GM18508 (cell line): ENCODE measurements at regions not wholly inside any gene's neighbourhood (a gene's known extent, or its start where the extent isn't known, plus 50 kb on each side); places are given as distances from the start of the nearest gene placed in this dataset.

Experiments used
- ATAC-seq: cut with Tn5 transposase; IDR thresholded peaks from one replicate; pipeline ENCODE4 v1.9.1; 2021; ENCODE audit warnings: moderate number of reproducible peaks; ENCODE audit not compliant: insufficient read depth, unreplicated experiment

DNA sequence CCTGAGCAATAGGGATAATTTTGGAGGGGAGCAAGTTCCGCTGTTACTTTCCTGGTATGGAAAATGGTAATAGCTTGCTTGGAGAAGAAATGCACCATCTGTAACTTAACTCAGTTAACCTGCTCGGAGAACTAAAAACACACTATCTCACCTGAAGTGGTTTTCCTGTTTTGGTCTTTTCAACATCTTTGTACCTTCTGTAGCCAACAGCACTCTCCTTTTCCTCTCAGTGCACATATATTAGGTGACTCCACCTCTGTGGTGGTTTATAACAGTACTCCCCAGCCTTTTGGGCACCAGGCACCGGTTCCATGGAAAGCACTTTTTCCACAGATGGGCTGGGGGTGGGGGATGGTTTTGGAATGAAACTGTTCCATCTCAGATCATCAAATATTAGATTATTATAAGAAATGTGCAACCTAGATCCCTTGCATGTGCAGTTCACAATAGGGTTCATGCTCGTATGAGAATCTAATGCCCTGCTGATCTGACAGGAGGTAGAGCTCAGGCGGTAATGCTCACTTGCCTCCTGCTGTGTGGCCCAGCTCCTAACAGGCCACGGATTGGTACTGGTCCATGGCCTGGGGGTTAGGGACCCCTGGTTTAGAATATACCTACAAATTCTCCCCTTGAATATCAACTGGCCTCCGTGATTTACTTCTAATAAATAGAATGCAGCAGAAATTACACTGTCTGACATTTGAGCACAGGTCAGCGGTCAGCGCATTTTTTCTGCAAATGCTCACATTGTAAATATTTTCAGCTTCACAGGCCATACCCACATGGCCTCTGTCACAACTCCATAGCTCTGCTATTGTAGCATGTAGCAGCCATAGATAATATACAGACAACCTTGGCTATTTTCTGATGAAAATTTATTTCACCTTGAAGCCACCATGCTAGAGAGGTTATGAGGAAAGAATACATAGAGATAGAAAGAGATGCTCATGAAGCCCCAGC lies 83.8 kb upstream of the SUCLG2 start:
- ATAC-seq: no peak

DNA sequence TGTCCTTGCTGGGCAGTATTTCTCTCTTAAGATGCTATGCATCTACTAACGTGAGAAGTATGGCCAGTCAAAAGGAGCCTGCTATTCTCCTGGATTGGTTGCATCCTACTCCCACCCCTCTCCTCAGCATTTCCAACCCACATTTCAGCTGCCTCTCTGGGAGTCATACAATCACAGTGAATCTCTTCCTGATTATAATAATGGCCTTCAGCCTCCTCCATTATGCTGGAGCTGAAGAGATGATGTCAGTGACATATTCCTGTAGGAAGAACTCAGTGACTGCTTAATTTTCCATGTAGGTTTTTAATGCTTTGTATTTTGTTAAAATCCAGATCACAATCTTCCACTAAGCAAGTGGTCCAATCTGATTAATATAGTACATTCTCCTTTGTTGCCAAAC lies 82.7 kb upstream of the SUCLG2 start:
- ATAC-seq: no peak

GRCh38 chr3:67733269-67733950 lies 79.0 kb upstream of the SUCLG2 start:
- no peak for ATAC-seq

DNA sequence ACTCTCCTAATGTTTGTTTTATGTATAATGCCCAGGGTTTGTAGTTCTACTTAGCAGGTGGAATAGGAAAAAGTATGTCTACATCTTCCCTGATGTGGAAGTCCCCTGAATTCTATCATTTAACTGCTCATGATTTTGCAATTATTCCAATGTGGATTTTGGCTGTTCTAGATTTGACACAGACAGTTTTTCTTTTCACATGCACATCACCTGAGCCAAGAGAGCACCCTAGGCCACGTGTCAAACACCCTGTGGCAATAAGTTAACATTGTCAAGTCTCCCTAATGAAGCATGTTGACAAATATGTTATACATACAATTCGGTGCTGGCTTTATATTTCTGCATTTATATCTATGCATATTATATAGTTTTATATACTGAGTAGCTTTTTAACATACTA lies 70.0 kb upstream of the SUCLG2 start:
- no peak for ATAC-seq

- no peak for ATAC-seq
Measured at GRCh38 chr3:67723863-67724262, 69.5 kb upstream of the SUCLG2 start.

GRCh38 chr3:67719333-67719732 lies 64.9 kb upstream of the SUCLG2 start:
- no peak for ATAC-seq

- no peak for ATAC-seq
Measured at GRCh38 chr3:67715971-67716370, 61.6 kb upstream of the SUCLG2 start.

- no peak for ATAC-seq
Measured at GRCh38 chr3:67713764-67714469, 59.5 kb upstream of the SUCLG2 start.

DNA sequence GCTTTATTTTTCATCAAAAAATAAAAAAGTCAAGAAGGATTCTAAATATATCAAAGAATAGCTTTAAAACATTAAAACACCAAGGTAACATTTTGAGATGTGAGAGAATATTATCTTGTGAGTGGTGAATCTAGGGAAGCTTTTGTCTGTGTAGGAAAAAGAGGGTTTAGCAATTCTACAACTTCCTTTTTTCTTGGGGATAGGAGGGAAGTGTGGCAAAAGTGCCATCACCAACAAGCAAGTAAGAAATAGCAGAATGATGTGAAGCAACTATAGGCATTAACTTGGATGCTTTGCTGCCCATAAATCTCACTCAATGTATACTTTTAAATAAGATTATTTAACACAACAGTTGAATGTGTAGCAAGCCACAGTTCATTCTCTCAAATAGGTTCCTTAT lies 57.8 kb upstream of the SUCLG2 start:
- no peak for ATAC-seq

- no peak for ATAC-seq
Measured at GRCh38 chr3:67710396-67710795, 56.0 kb upstream of the SUCLG2 start.

- ATAC-seq: no peak
Measured at GRCh38 chr3:67706934-67707333, 52.5 kb upstream of the SUCLG2 start.

- no peak for ATAC-seq
Measured at GRCh38 chr3:67704322-67704721, 49.9 kb upstream of the SUCLG2 start.
